Esophagus muscularis mucosa (tissue), 4 donors: ENCODE measurements at regions not wholly inside any gene's neighbourhood (a gene's known extent, or its start where the extent isn't known, plus 50 kb on each side); places are given as distances from the start of the nearest gene placed in this dataset.

ENCODE experiments used
- DNase-seq: peaks from one replicate; pipeline ENCODE4 v3.0.0-alpha.2; 2017; ENCODE audit errors: extremely low spot score
- H3K27ac ChIP-seq, 4 donors: fragments of 200-600 bp; sonication (generic); replicated peaks in 1 of 4; 1 replicate in 3 of 4; 2 replicates in 1 of 4; pipeline ENCODE4 v1.5.1; 2016 to 2019; ENCODE audit warnings: mild to moderate bottlenecking in 1 of 4
- H3K27me3 ChIP-seq, 4 donors: fragments of 200-600 bp; sonication (generic); one replicate each; pipeline versions ENCODE4 v1.5.1 to v1.6.0; 2016 to 2019
- H3K36me3 ChIP-seq, 4 donors: fragments of 200-600 bp; sonication (generic); one replicate each; pipeline ENCODE4 v1.5.1; 2016 to 2019
- H3K4me1 ChIP-seq, 4 donors: fragments of 200-600 bp; sonication (generic); one replicate each; pipeline ENCODE4 v1.5.1; 2016 to 2019
- H3K4me3 ChIP-seq, 4 donors: fragments of 200-600 bp; sonication (generic); 1 replicate in 2 of 4; 2 replicates in 2 of 4; pipeline ENCODE4 v1.5.1; 2016 to 2019; ENCODE audit warnings: mild to moderate bottlenecking in 4 of 4, moderate library complexity in 1 of 4
- H3K9me3 ChIP-seq, 4 donors: fragments of 200-600 bp; sonication (generic); 1 replicate in 3 of 4; 2 replicates in 1 of 4; pipeline ENCODE4 v1.5.1; 2016 to 2019
- CTCF ChIP-seq, 3 experiments: fragments of 200-600 bp in 2 of 3; fragments of 450-650 bp in 1 of 3; sonication (generic) in 2 of 3; IDR thresholded peaks; one replicate each; pipeline ENCODE4 v1.5.1; 2017 to 2019; ENCODE audit warnings: antibody characterized with exemption in 3 of 3, mild to moderate bottlenecking in 2 of 3, moderate library complexity in 1 of 3
- EP300 ChIP-seq: sonication (generic); formaldehyde crosslinking; IDR thresholded peaks from one replicate; pipeline ENCODE4 v1.6.1; 2017; ENCODE audit warnings: antibody characterized with exemption
- POLR2A ChIP-seq: fragments of 450-650 bp; IDR thresholded peaks from one replicate; pipeline ENCODE4 v1.6.1; 2017; ENCODE audit warnings: antibody characterized with exemption, moderate library complexity, mild to moderate bottlenecking, low read depth
- POLR2AphosphoS5 ChIP-seq, 2 donors: sonication (generic); formaldehyde crosslinking; IDR thresholded peaks; one replicate each; pipeline ENCODE4 v1.6.1; 2017; ENCODE audit warnings: antibody characterized with exemption in 2 of 2
- WGBS: methylation state at CpG from one replicate; pipeline ENCODE4 v1.1.5; 2018; 5-methylcytosine and 5-hydroxymethylcytosine counted together
- intact Hi-C: fragments of 100-400 bp; cut with DNase I; formaldehyde crosslinking; loops from one replicate; pipeline ENCODE4 v1.15.1; 2023

- H3K4me3 ChIP-seq, result no peak overlapping the region
- TF ChIP-seq POLR2AphosphoS5 (IDR thresholded peaks at IDR 0.05) (no peak), POLR2A (no peak), CTCF (IDR thresholded peaks at IDR 0.05) (no peak), EP300 (no peak)
- no peaks in the 10 kb centered on the region for H3K4me1 ChIP-seq
- H3K36me3 ChIP-seq, result no peaks in the 10 kb centered on the region
- intact Hi-C loops, result no loop called here
- H3K9me3 ChIP-seq, result no peaks in the 10 kb centered on the region
- H3K27me3 ChIP-seq, result no peaks in the 10 kb centered on the region
- H3K27ac ChIP-seq, result no peak overlapping the region
- no peak for DNase-seq
- WGBS, result 83% methylated on average over 1 of the region's 1 CpG
These were observed 341.7 kb upstream of the SMIM31 start for GRCh38 chr4:164412246-164412645.

GRCh38 chr4:164413743-164414142, 340.2 kb upstream of the SMIM31 start:
- no peaks in the 10 kb centered on the region for H3K36me3 ChIP-seq
- no peak for TF ChIP-seq POLR2AphosphoS5 (IDR thresholded peaks at IDR 0.05)
- DNase-seq, result no peak
- no peak overlapping the region for H3K27ac ChIP-seq
- no peaks in the 10 kb centered on the region for H3K4me1 ChIP-seq
- no peaks in the 10 kb centered on the region for H3K9me3 ChIP-seq
- no peak overlapping the region for H3K4me3 ChIP-seq
- no peaks in the 10 kb centered on the region for H3K27me3 ChIP-seq
- intact Hi-C loops, result no loop called here
- WGBS, result 69% methylated on average over 2 of the region's 2 CpGs

- DNase-seq, result no peak
- H3K4me1 ChIP-seq, result no peaks in the 10 kb centered on the region
- TF ChIP-seq CTCF (IDR thresholded peaks at IDR 0.05) (no peak), EP300 (no peak), POLR2AphosphoS5 (IDR thresholded peaks at IDR 0.05) (no peak), POLR2A (no peak)
- no peaks in the 10 kb centered on the region for H3K9me3 ChIP-seq
- no peak overlapping the region for H3K4me3 ChIP-seq
- 74% methylated on average over 1 of the region's 1 CpG for WGBS
- no peak overlapping the region for H3K27ac ChIP-seq
- H3K36me3 ChIP-seq, result no peaks in the 10 kb centered on the region
- H3K27me3 ChIP-seq, result no peaks in the 10 kb centered on the region
- intact Hi-C loops, result no loop called here
These were observed 330.1 kb upstream of the SMIM31 start for GRCh38 chr4:164423819-164424218.

GRCh38 chr4:164424846-164425245, 329.1 kb upstream of the SMIM31 start:
- intact Hi-C loops, result no loop called here
- no peak for DNase-seq
- no peaks in the 10 kb centered on the region for H3K4me1 ChIP-seq
- H3K9me3 ChIP-seq, result no peaks in the 10 kb centered on the region
- TF ChIP-seq EP300, result no peak
- TF ChIP-seq POLR2A, result no peak
- WGBS, result 44% methylated on average over 4 of the region's 4 CpGs
- H3K27ac ChIP-seq, result no peak overlapping the region
- H3K4me3 ChIP-seq, result no peak overlapping the region
- no peaks in the 10 kb centered on the region for H3K36me3 ChIP-seq
- no peaks in the 10 kb centered on the region for H3K27me3 ChIP-seq

GRCh38 chr4:164428561-164428960, 325.4 kb upstream of the SMIM31 start:
- H3K9me3 ChIP-seq, result no peaks in the 10 kb centered on the region
- TF ChIP-seq EP300 (no peak), POLR2A (no peak), CTCF (IDR thresholded peaks at IDR 0.05) (no peak), POLR2AphosphoS5 (IDR thresholded peaks at IDR 0.05) (no peak)
- WGBS, result 79% methylated on average over 2 of the region's 2 CpGs
- intact Hi-C loops, result no loop called here
- no peak overlapping the region for H3K4me3 ChIP-seq
- no peak for DNase-seq
- H3K36me3 ChIP-seq, result no peaks in the 10 kb centered on the region
- H3K27ac ChIP-seq, result no peak overlapping the region
- no peaks in the 10 kb centered on the region for H3K27me3 ChIP-seq
- H3K4me1 ChIP-seq, result no peaks in the 10 kb centered on the region

GRCh38 chr4:164438321-164438720, 315.6 kb upstream of the SMIM31 start:
- Histone ChIP-seq H3K9me3 (no peaks in the 10 kb centered on the region), H3K4me1 (no peaks in the 10 kb centered on the region), H3K4me3 (no peak overlapping the region), H3K27ac (no peak overlapping the region), H3K36me3 (no peaks in the 10 kb centered on the region), H3K27me3 (no peaks in the 10 kb centered on the region)
- 73% methylated on average over 3 of the region's 3 CpGs for WGBS
- TF ChIP-seq POLR2A (no peak), POLR2AphosphoS5 (IDR thresholded peaks at IDR 0.05) (no peak), CTCF (IDR thresholded peaks at IDR 0.05) (no peak), EP300 (no peak)
- intact Hi-C loops, result no loop called here
- no peak for DNase-seq
